K562 (cell line): ENCODE measurements at regions not wholly inside any gene's neighbourhood (a gene's known extent, or its start where the extent isn't known, plus 50 kb on each side); places are given as distances from the start of the nearest gene placed in this dataset.

Experiments
- ATAC-seq: fragments of 200-7000 bp; cut with Tn5 transposase; 3 replicates; pipeline ENCODE4 v1.9.1; 2020; ENCODE audit warnings: moderate library complexity
- BruUV-seq: library from RNA; stranded (reverse); fragments of 400-500 nt; replicated peaks from 2 replicates; lab custom pipeline; 2021; lab: Mats Ljungman, UMichigan
- CTCF ChIA-PET: fragments of 300-600 bp; formaldehyde crosslinking; extraction: SDS; loops from one replicate; lab custom pipeline; 2021; ENCODE audit warnings: low intra/inter-chr PET ratio; lab: Yijun Ruan, JAX
- POLR2A ChIA-PET: fragments of 300-600, 350-650 bp; sonication (Branson Sonifier 250); formaldehyde crosslinking; extraction: SDS; loops from one replicate; lab custom pipeline; 2021; ENCODE audit warnings: antibody characterized with exemption, inconsistent platforms; lab: Yijun Ruan, JAX
- DNase-seq, 4 experiments: peaks; one replicate each; pipeline versions ENCODE4 v3.0.0 to v3.0.0-alpha.2; 2011 to 2018; ENCODE audit warnings: low spot score in 3 of 4, mixed read lengths in 3 of 4; ENCODE audit errors: extremely low read depth in 1 of 4
- FAIRE-seq: peaks from 2 replicates; lab custom pipeline; 2011; peaks lifted over from hg19 to GRCh38; lab: Jason Lieb, UNC
- H2AFZ ChIP-seq: 2 replicates; pipeline ENCODE4 v1.6.0; 2011; ENCODE audit warnings: low read depth, low read length, control low read depth, inconsistent platforms
- H3K27ac ChIP-seq: fragments of 200-600 bp; 3 replicates; pipeline ENCODE4 v1.8.0; 2011; ENCODE audit warnings: low read depth, mild to moderate bottlenecking, control low read depth, inconsistent platforms, low read length, moderate library complexity, mixed read lengths; ENCODE audit errors: extremely low read depth
- H3K27me3 ChIP-seq, 2 experiments: fragments of 300-600 bp in 1 of 2; 2 replicates in 1 of 2; 3 replicates in 1 of 2; pipeline versions ENCODE4 v1.6.0 to v1.8.0; 2011; ENCODE audit warnings: inconsistent platforms in 2 of 2, low read length in 2 of 2, mild to moderate bottlenecking in 1 of 2, mixed read lengths in 1 of 2, moderate library complexity in 1 of 2; ENCODE audit not compliant: control insufficient read depth in 2 of 2, insufficient read depth in 2 of 2
- H3K36me3 ChIP-seq: fragments of 300-600 bp; 3 replicates; pipeline ENCODE4 v1.8.0; 2011; ENCODE audit warnings: mild to moderate bottlenecking, low read length, inconsistent platforms; ENCODE audit not compliant: control insufficient read depth, insufficient read depth
- H3K4me1 ChIP-seq, 2 experiments: fragments of 200-600 bp in 1 of 2; replicated peaks in 1 of 2; 2 replicates in 1 of 2; 3 replicates in 1 of 2; pipeline versions ENCODE4 v1.5.1 to v1.8.0; 2011; ENCODE audit warnings: inconsistent platforms in 2 of 2, low read length in 2 of 2, mild to moderate bottlenecking in 1 of 2, mixed read lengths in 1 of 2, moderate library complexity in 1 of 2; ENCODE audit not compliant: control insufficient read depth in 2 of 2, insufficient read depth in 2 of 2
- H3K4me2 ChIP-seq: 2 replicates; pipeline ENCODE4 v1.6.1; 2011; ENCODE audit warnings: low read length, control low read depth, inconsistent platforms, mixed read lengths; ENCODE audit not compliant: insufficient read depth
- H3K4me3 ChIP-seq: fragments of 200-600 bp; sonication (generic), shearing (Covaris generic); 2 replicates; pipeline ENCODE4 v1.5.1; 2016; ENCODE audit warnings: control low read depth, inconsistent platforms
- H3K79me2 ChIP-seq: fragments of 200-600 bp; 3 replicates; pipeline ENCODE4 v1.8.0; 2011; ENCODE audit warnings: low read length, inconsistent platforms; ENCODE audit not compliant: control insufficient read depth, insufficient read depth
- H3K9ac ChIP-seq, 2 experiments: 2 replicates each; pipeline versions ENCODE4 v1.6.0 to v1.6.1; 2011; ENCODE audit warnings: low read depth in 2 of 2, low read length in 2 of 2, control low read depth in 1 of 2, inconsistent platforms in 1 of 2, mild to moderate bottlenecking in 1 of 2, mixed read lengths in 1 of 2; ENCODE audit not compliant: insufficient read depth in 1 of 2
- H3K9me1 ChIP-seq: one replicate; pipeline ENCODE4 v1.6.0; 2011; ENCODE audit warnings: inconsistent platforms, mild to moderate bottlenecking, low read length, moderate library complexity; ENCODE audit not compliant: control insufficient read depth, insufficient read depth
- H3K9me3 ChIP-seq: replicated peaks from 2 replicates; pipeline ENCODE4 v1.5.1; 2011; ENCODE audit warnings: low read depth, low read length, inconsistent platforms; ENCODE audit not compliant: control insufficient read depth, insufficient read depth
- H4K20me1 ChIP-seq: replicated peaks from 2 replicates; pipeline ENCODE4 v1.6.1; 2011; ENCODE audit warnings: low read length, inconsistent platforms, mixed read lengths; ENCODE audit not compliant: control insufficient read depth, insufficient read depth
- CBFB ChIP-seq: sonication (generic); formaldehyde crosslinking; IDR thresholded peaks from 2 replicates; pipeline ENCODE4 v1.4.0; 2020; ENCODE audit warnings: mild to moderate bottlenecking, missing genetic modification reagents
- LARP7 ChIP-seq: fragments of 450-650 bp; IDR thresholded peaks from 2 replicates; pipeline ENCODE4 v1.6.1; 2016
- MTA2 ChIP-seq: fragments of 450-650 bp; IDR thresholded peaks from 2 replicates; pipeline ENCODE4 v1.6.1; 2016; ENCODE audit warnings: low read depth
- PCBP1 ChIP-seq: fragments of 200-400 bp; formaldehyde crosslinking; IDR thresholded peaks from 2 replicates; pipeline ENCODE4 v1.6.1; 2018; ENCODE audit warnings: mild to moderate bottlenecking, low read depth, low read length; ENCODE audit not compliant: poor library complexity, severe bottlenecking
- WGBS: fragments of 100-300 bp; shearing (Covaris generic); methylation state at CpG from one replicate; pipeline ENCODE4 v1.1.6; 2016; ENCODE audit warnings: low coverage, mixed read lengths; ENCODE audit not compliant: insufficient coverage; ENCODE audit errors: missing lambda C conversion rate; 5-methylcytosine and 5-hydroxymethylcytosine counted together
- in situ Hi-C: fragments of 300-500 bp; cut with MboI; formaldehyde crosslinking; loops from 4 replicates; pipeline ENCODE4 v1.15.0; 2018; ENCODE audit warnings: inconsistent platforms, mixed read lengths
- intact Hi-C: fragments of 100-400 bp; cut with micrococcal nuclease; formaldehyde crosslinking; loops from 2 replicates; pipeline ENCODE4 v1.14.2; 2022
- TF ChIP-seq, protein P1 (sequence below): sonication (generic); formaldehyde crosslinking; IDR thresholded peaks from 2 replicates; pipeline ENCODE4 v1.8.1; 2023; ENCODE audit warnings: missing genetic modification reagents, mild to moderate bottlenecking, borderline replicate concordance

GRCh38 chr7:81355911-81356310, 413.9 kb downstream of the HGF start:
- H3K36me3 ChIP-seq: no peaks in the 10 kb centered on the region
- H3K9me1 ChIP-seq: no peaks in the 10 kb centered on the region
- no peak overlapping the region for H3K4me2 ChIP-seq
- no peaks in the 10 kb centered on the region for H3K4me1 ChIP-seq
- no peaks in the 10 kb centered on the region for H3K79me2 ChIP-seq
- no peak overlapping the region for H3K4me3 ChIP-seq
- no peaks in the 10 kb centered on the region for H3K27me3 ChIP-seq
- FAIRE-seq: no peak
- intact Hi-C loops: no loop called here
- TF ChIP-seq MTA2 (no peak), LARP7 (no peak), PCBP1 (no peak), CBFB (no peak)
- TF ChIP-seq, protein P1, sequence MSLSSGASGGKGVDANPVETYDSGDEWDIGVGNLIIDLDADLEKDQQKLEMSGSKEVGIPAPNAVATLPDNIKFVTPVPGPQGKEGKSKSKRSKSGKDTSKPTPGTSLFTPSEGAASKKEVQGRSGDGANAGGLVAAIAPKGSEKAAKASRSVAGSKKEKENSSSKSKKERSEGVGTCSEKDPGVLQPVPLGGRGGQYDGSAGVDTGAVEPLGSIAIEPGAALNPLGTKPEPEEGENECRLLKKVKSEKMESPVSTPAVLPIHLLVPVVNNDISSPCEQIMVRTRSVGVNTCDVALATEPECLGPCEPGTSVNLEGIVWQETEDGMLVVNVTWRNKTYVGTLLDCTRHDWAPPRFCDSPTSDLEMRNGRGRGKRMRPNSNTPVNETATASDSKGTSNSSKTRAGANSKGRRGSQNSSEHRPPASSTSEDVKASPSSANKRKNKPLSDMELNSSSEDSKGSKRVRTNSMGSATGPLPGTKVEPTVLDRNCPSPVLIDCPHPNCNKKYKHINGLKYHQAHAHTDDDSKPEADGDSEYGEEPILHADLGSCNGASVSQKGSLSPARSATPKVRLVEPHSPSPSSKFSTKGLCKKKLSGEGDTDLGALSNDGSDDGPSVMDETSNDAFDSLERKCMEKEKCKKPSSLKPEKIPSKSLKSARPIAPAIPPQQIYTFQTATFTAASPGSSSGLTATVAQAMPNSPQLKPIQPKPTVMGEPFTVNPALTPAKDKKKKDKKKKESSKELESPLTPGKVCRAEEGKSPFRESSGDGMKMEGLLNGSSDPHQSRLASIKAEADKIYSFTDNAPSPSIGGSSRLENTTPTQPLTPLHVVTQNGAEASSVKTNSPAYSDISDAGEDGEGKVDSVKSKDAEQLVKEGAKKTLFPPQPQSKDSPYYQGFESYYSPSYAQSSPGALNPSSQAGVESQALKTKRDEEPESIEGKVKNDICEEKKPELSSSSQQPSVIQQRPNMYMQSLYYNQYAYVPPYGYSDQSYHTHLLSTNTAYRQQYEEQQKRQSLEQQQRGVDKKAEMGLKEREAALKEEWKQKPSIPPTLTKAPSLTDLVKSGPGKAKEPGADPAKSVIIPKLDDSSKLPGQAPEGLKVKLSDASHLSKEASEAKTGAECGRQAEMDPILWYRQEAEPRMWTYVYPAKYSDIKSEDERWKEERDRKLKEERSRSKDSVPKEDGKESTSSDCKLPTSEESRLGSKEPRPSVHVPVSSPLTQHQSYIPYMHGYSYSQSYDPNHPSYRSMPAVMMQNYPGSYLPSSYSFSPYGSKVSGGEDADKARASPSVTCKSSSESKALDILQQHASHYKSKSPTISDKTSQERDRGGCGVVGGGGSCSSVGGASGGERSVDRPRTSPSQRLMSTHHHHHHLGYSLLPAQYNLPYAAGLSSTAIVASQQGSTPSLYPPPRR (CRISPR knock-in tag): no peak
- H4K20me1 ChIP-seq: no peaks in the 10 kb centered on the region
- BruUV-seq: no TSS peak
- H3K27ac ChIP-seq: no peak overlapping the region
- H2AFZ ChIP-seq: no peak overlapping the region
- CTCF ChIA-PET: interaction anchor here (0.6 kb wide), 1 partner anchor 21 kb away, joined by 3 read pairs; no protein-coding TSS in a partner anchor
- no peak for ATAC-seq
- no peak overlapping the region for H3K9ac ChIP-seq
- POLR2A ChIA-PET: no interaction called here
- no peaks in the 10 kb centered on the region; the same call in 1 of the 2 replicates for H3K9me3 ChIP-seq
- no peak for DNase-seq
- in situ Hi-C loops: no loop called here
- 31% methylated on average over 2 of the region's 2 CpGs for WGBS
